Thyroid gland (tissue), 4 donors: ENCODE measurements at regions not wholly inside any gene's neighbourhood (a gene's known extent, or its start where the extent isn't known, plus 50 kb on each side); places are given as distances from the start of the nearest gene placed in this dataset.
"Not testable (repeated sequence)": the region's sequence is repeated elsewhere in the genome, so short reads cannot be mapped to it uniquely, and the experiment has no call there.

Experiments
- CTCF ChIP-seq, 6 experiments: fragments of 200-600 bp in 3 of 6; fragments of 450-650 bp in 3 of 6; sonication (generic) in 3 of 6; IDR thresholded peaks; one replicate each; pipeline ENCODE4 v1.5.1; 2016 to 2019; ENCODE audit warnings: antibody characterized with exemption in 6 of 6, mild to moderate bottlenecking in 2 of 6, inconsistent platforms in 1 of 6, moderate library complexity in 1 of 6
- POLR2A ChIP-seq, 2 donors: fragments of 450-650 bp; IDR thresholded peaks; one replicate each; pipeline ENCODE4 v1.6.1; 2017; ENCODE audit warnings: antibody characterized with exemption in 2 of 2, mild to moderate bottlenecking in 2 of 2, moderate library complexity in 1 of 2

- TF ChIP-seq CTCF, POLR2A (IDR thresholded peaks at IDR 0.05): not testable (repeated sequence)
Observed at GRCh38 chr16:87208968-87209367, 108.2 kb downstream of the C16orf95 start.
